Ovary (tissue), 3 donors: ENCODE measurements at regions not wholly inside any gene's neighbourhood (a gene's known extent, or its start where the extent isn't known, plus 50 kb on each side); places are given as distances from the start of the nearest gene placed in this dataset.

Experiments used
- POLR2A ChIP-seq: fragments of 450-650 bp; IDR thresholded peaks from one replicate; pipeline ENCODE4 v1.6.1; 2017; ENCODE audit warnings: antibody characterized with exemption, mild to moderate bottlenecking, moderate library complexity
- TF ChIP-seq, protein P1 (sequence below), 3 donors: fragments of 450-650 bp in 2 of 3; fragments of 200-600 bp in 1 of 3; IDR thresholded peaks; one replicate each; pipeline versions ENCODE4 v1.5.1 to v1.8.0; 2016 to 2022; ENCODE audit warnings: antibody characterized with exemption in 3 of 3, mild to moderate bottlenecking in 1 of 3
- donor health status: DM: no; HTN: no; CAD: no.

DNA sequence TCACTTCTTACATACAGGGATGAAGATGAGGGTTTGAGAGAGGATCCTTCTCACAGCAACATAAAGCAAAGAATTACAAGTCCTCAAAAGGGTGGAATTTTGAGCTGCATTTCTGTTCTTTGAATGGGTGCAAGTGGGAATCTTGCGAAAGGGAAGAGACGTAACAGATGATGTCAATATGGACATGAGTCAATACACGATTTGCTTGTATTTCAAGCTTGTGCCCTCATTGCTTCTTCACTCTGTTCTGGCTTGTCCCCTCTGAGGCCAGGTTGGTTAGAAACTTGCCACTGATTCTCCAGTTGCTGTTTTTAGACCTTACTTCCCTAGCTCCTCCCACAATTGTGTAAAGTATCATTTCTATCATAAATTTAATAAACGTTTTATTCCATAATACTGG lies 104.8 kb upstream of the CLINT1 start:
- no peak for TF ChIP-seq POLR2A
- TF ChIP-seq, protein P1, sequence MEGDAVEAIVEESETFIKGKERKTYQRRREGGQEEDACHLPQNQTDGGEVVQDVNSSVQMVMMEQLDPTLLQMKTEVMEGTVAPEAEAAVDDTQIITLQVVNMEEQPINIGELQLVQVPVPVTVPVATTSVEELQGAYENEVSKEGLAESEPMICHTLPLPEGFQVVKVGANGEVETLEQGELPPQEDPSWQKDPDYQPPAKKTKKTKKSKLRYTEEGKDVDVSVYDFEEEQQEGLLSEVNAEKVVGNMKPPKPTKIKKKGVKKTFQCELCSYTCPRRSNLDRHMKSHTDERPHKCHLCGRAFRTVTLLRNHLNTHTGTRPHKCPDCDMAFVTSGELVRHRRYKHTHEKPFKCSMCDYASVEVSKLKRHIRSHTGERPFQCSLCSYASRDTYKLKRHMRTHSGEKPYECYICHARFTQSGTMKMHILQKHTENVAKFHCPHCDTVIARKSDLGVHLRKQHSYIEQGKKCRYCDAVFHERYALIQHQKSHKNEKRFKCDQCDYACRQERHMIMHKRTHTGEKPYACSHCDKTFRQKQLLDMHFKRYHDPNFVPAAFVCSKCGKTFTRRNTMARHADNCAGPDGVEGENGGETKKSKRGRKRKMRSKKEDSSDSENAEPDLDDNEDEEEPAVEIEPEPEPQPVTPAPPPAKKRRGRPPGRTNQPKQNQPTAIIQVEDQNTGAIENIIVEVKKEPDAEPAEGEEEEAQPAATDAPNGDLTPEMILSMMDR (IDR thresholded peaks at IDR 0.05) = no peak
